ENCODE measurements at regions not wholly inside any gene's neighbourhood (a gene's known extent, or its start where the extent isn't known, plus 50 kb on each side); places are given as distances from the start of the nearest gene placed in this dataset.

DNA sequence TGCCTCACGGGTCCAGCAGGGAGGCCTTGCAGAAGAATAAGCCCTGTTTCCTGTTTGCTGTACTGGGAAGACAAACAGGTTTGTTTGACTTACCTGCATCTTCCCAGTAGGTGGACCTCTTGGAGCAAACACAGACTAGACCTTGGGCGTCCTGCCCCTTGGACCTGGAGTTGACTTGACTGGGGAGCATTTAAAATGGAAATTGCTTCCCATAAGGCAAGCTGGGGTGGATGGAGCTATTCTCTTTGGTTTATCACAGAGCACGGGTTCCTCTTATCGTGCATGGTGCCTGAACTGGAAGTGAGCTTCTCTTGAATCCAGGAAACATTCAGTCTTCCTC, 151.4 kb downstream of the RPLP1 start:
- TF ChIP-seq NR3C1 (CRISPR knock-in tag; conservative IDR thresholded peaks at IDR 0.05; ENCODE audit: low read depth) = no peak
- no peak for TF ChIP-seq JUN (CRISPR knock-in tag; IDR thresholded peaks at IDR 0.05)
- TF ChIP-seq ATF1 (CRISPR knock-in tag; IDR thresholded peaks at IDR 0.05) = no peak
- no peak for TF ChIP-seq ZBTB21 (CRISPR knock-in tag; IDR thresholded peaks at IDR 0.05; ENCODE audit: borderline replicate concordance)
- TF ChIP-seq NFYB (CRISPR knock-in tag; conservative IDR thresholded peaks at IDR 0.05; ENCODE audit: low read depth) = no peak
- no peak for TF ChIP-seq TEAD1 (CRISPR knock-in tag; IDR thresholded peaks at IDR 0.05)
- no peak for TF ChIP-seq CREM (CRISPR knock-in tag; IDR thresholded peaks at IDR 0.05)
- TF ChIP-seq IRF2 (CRISPR knock-in tag; IDR thresholded peaks at IDR 0.05; ENCODE audit: borderline replicate concordance, low read depth) = no peak
- no peak for TF ChIP-seq NFE2L1 (CRISPR knock-in tag; IDR thresholded peaks at IDR 0.05)
- TF ChIP-seq TCF7 (CRISPR knock-in tag; IDR thresholded peaks at IDR 0.05; ENCODE audit: low read depth) = no peak
- no peak for TF ChIP-seq STAT6 (CRISPR knock-in tag; conservative IDR thresholded peaks at IDR 0.05; ENCODE audit: low read depth)
- DNase-seq (ENCODE audit: low spot score) = peak; percentile 35
- Mint-ChIP-seq H3K27me3 (ENCODE audit: low read depth) (peaks cover 8% of the 10 kb centered on the region), H3K36me3 (no peaks in the 10 kb centered on the region), H3K4me3 (no peak overlapping the region), H3K27ac (no peak overlapping the region), H3K9me3 (no peaks in the 10 kb centered on the region), H3K4me1 (peaks cover 9% of the 10 kb centered on the region)
- ATAC-seq = peak; percentile 93
- ChIA-PET CTCF (interaction anchor here (0.6 to 2.1 kb wide), 15 partner anchors 9 to 901 kb away, joined by 3 to 9 read pairs (median 3); no protein-coding TSS in a partner anchor), POLR2A (interaction anchor here (1.1 kb wide), 1 partner anchor 88 kb away, joined by 3 read pairs; no protein-coding TSS in a partner anchor)

DNA sequence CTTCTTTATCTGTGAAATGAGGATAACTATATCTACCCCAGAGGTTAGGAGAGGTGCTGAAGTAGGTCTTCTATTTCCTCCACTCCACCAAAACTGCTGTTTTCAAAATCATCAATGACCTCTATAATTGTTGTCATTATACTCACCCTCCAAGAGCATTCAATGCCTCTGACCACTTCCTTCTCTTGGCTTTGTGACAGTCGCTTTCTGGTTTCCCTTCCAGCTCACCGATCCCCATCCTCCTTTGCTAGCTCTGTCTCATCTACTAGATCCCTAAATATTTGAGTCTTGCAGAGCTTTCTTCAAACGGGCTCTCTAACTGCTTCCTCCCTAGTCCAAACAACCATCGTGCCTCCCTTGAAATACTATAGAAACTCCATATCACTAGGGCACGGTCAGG, 153.5 kb downstream of the RPLP1 start:
- Mint-ChIP-seq H3K27me3 (ENCODE audit: low read depth) (peaks cover 8% of the 10 kb centered on the region), H3K9me3 (no peaks in the 10 kb centered on the region), H3K4me3 (no peak overlapping the region), H3K4me1 (peaks cover 9% of the 10 kb centered on the region), H3K36me3 (no peaks in the 10 kb centered on the region), H3K27ac (no peak overlapping the region)
- ChIA-PET POLR2A (no interaction called here), CTCF (no interaction called here)
- DNase-seq (ENCODE audit: low spot score) (no peak), ATAC-seq (no peak)
- TF ChIP-seq AR (CRISPR knock-in tag; IDR thresholded peaks at IDR 0.05) (no peak), ZBTB21 (CRISPR knock-in tag; IDR thresholded peaks at IDR 0.05; ENCODE audit: borderline replicate concordance) (no peak), GRHL2 (CRISPR knock-in tag; IDR thresholded peaks at IDR 0.05; ENCODE audit: insufficient replicate concordance, severe bottlenecking) (no peak), ZNF423 (CRISPR knock-in tag; IDR thresholded peaks at IDR 0.05) (no peak), ZNF416 (CRISPR knock-in tag; IDR thresholded peaks at IDR 0.05) (no peak), IRF2 (CRISPR knock-in tag; IDR thresholded peaks at IDR 0.05; ENCODE audit: borderline replicate concordance, low read depth) (no peak), PRDM15 (CRISPR knock-in tag; IDR thresholded peaks at IDR 0.05) (no peak)
- TF ChIP-seq, protein P1, sequence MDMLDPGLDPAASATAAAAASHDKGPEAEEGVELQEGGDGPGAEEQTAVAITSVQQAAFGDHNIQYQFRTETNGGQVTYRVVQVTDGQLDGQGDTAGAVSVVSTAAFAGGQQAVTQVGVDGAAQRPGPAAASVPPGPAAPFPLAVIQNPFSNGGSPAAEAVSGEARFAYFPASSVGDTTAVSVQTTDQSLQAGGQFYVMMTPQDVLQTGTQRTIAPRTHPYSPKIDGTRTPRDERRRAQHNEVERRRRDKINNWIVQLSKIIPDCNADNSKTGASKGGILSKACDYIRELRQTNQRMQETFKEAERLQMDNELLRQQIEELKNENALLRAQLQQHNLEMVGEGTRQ (CRISPR knock-in tag; IDR thresholded peaks at IDR 0.05) = no peak
- TF ChIP-seq, protein P2, sequence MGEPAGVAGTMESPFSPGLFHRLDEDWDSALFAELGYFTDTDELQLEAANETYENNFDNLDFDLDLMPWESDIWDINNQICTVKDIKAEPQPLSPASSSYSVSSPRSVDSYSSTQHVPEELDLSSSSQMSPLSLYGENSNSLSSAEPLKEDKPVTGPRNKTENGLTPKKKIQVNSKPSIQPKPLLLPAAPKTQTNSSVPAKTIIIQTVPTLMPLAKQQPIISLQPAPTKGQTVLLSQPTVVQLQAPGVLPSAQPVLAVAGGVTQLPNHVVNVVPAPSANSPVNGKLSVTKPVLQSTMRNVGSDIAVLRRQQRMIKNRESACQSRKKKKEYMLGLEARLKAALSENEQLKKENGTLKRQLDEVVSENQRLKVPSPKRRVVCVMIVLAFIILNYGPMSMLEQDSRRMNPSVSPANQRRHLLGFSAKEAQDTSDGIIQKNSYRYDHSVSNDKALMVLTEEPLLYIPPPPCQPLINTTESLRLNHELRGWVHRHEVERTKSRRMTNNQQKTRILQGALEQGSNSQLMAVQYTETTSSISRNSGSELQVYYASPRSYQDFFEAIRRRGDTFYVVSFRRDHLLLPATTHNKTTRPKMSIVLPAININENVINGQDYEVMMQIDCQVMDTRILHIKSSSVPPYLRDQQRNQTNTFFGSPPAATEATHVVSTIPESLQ (CRISPR knock-in tag; IDR thresholded peaks at IDR 0.05) = no peak
- TF ChIP-seq, protein P3, sequence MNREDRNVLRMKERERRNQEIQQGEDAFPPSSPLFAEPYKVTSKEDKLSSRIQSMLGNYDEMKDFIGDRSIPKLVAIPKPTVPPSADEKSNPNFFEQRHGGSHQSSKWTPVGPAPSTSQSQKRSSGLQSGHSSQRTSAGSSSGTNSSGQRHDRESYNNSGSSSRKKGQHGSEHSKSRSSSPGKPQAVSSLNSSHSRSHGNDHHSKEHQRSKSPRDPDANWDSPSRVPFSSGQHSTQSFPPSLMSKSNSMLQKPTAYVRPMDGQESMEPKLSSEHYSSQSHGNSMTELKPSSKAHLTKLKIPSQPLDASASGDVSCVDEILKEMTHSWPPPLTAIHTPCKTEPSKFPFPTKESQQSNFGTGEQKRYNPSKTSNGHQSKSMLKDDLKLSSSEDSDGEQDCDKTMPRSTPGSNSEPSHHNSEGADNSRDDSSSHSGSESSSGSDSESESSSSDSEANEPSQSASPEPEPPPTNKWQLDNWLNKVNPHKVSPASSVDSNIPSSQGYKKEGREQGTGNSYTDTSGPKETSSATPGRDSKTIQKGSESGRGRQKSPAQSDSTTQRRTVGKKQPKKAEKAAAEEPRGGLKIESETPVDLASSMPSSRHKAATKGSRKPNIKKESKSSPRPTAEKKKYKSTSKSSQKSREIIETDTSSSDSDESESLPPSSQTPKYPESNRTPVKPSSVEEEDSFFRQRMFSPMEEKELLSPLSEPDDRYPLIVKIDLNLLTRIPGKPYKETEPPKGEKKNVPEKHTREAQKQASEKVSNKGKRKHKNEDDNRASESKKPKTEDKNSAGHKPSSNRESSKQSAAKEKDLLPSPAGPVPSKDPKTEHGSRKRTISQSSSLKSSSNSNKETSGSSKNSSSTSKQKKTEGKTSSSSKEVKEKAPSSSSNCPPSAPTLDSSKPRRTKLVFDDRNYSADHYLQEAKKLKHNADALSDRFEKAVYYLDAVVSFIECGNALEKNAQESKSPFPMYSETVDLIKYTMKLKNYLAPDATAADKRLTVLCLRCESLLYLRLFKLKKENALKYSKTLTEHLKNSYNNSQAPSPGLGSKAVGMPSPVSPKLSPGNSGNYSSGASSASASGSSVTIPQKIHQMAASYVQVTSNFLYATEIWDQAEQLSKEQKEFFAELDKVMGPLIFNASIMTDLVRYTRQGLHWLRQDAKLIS (CRISPR knock-in tag; IDR thresholded peaks at IDR 0.05; ENCODE audit: borderline replicate concordance) = no peak

Measured in WTC11 (cell line).